Activated CD8-positive, alpha-beta T cell treated with anti-CD3 and anti-CD28 coated beads for 36 hours (primary cell): ENCODE measurements at regions not wholly inside any gene's neighbourhood (a gene's known extent, or its start where the extent isn't known, plus 50 kb on each side); places are given as distances from the start of the nearest gene placed in this dataset.

ENCODE experiments used
- ATAC-seq: fragments of 200-7000 bp; cut with Tn5 transposase; one replicate; pipeline ENCODE4 v1.10.0; 2021; ENCODE audit warnings: mild to moderate bottlenecking, moderate library complexity
- CTCF ChIA-PET: fragments of 350-600 bp; sonication (Branson Sonifier 250); formaldehyde crosslinking; loops from one replicate; lab custom pipeline; 2021; ENCODE audit warnings: antibody characterized with exemption; lab: Charles Lee
- POLR2A ChIA-PET: fragments of 350-600 bp; sonication (Branson Sonifier 250); formaldehyde crosslinking; loops from one replicate; lab custom pipeline; 2021; ENCODE audit warnings: antibody characterized with exemption; lab: Charles Lee
- DNase-seq: peaks from one replicate; pipeline ENCODE4 v3.0.0-alpha.2; 2020
- H3K27ac Mint-ChIP-seq: one replicate; pipeline ENCODE4 v1.8.0; 2021; ENCODE audit warnings: mild to moderate bottlenecking, mixed read lengths
- H3K27me3 Mint-ChIP-seq: one replicate; pipeline ENCODE4 v1.8.0; 2021; ENCODE audit warnings: mixed read lengths
- H3K36me3 Mint-ChIP-seq: one replicate; pipeline ENCODE4 v1.8.0; 2021; ENCODE audit warnings: low read depth, mixed read lengths
- H3K4me1 Mint-ChIP-seq: one replicate; pipeline ENCODE4 v1.8.0; 2021; ENCODE audit warnings: low read depth, mixed read lengths
- H3K4me3 Mint-ChIP-seq: one replicate; pipeline ENCODE4 v1.8.0; 2021; ENCODE audit warnings: mild to moderate bottlenecking, moderate library complexity, mixed read lengths
- H3K9me3 Mint-ChIP-seq: one replicate; pipeline ENCODE4 v1.8.0; 2021; ENCODE audit warnings: mixed read lengths
- intact Hi-C: fragments of 100-400 bp; cut with micrococcal nuclease; formaldehyde crosslinking; loops from one replicate; pipeline ENCODE4 v1.10.0; 2022
- TF ChIP-seq, protein P1 (sequence below): fragments of 200-600 bp; IDR thresholded peaks from one replicate; pipeline ENCODE4 v1.8.0; 2022; ENCODE audit warnings: antibody characterized with exemption, mild to moderate bottlenecking

DNA sequence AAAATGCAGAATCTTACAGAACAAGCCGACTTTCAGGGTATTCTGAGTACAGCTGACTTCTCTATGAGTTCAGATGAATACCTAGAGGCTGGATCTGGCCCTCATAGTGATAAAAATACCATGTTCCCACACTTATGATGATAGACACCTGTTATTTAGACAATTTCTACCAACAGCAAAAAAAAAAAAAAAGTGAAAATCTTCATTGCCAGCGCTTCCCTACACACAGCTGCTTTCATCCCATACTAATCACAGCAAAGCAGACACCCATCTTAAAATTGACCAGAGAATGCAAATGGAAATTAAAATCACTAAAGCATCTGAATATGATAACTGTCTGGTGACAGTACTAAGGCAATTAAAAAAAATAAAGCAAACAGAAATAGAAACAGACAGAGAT lies 132.1 kb upstream of the ADGRL3 start:
- no peak for DNase-seq
- intact Hi-C loops = no loop called here
- H3K27me3 Mint-ChIP-seq = no peaks in the 10 kb centered on the region
- H3K4me1 Mint-ChIP-seq = no peaks in the 10 kb centered on the region
- no peaks in the 10 kb centered on the region for H3K36me3 Mint-ChIP-seq
- H3K27ac Mint-ChIP-seq = no peak overlapping the region
- H3K9me3 Mint-ChIP-seq = peaks cover 5% of the 10 kb centered on the region
- H3K4me3 Mint-ChIP-seq = no peak overlapping the region
- ChIA-PET CTCF (no interaction called here), POLR2A (no interaction called here)
- no peak for ATAC-seq
- TF ChIP-seq, protein P1, sequence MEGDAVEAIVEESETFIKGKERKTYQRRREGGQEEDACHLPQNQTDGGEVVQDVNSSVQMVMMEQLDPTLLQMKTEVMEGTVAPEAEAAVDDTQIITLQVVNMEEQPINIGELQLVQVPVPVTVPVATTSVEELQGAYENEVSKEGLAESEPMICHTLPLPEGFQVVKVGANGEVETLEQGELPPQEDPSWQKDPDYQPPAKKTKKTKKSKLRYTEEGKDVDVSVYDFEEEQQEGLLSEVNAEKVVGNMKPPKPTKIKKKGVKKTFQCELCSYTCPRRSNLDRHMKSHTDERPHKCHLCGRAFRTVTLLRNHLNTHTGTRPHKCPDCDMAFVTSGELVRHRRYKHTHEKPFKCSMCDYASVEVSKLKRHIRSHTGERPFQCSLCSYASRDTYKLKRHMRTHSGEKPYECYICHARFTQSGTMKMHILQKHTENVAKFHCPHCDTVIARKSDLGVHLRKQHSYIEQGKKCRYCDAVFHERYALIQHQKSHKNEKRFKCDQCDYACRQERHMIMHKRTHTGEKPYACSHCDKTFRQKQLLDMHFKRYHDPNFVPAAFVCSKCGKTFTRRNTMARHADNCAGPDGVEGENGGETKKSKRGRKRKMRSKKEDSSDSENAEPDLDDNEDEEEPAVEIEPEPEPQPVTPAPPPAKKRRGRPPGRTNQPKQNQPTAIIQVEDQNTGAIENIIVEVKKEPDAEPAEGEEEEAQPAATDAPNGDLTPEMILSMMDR = no peak

- no peak overlapping the region for H3K27ac Mint-ChIP-seq
- CTCF ChIA-PET = no interaction called here
- no peak overlapping the region for H3K4me3 Mint-ChIP-seq
- H3K36me3 Mint-ChIP-seq = no peaks in the 10 kb centered on the region
- H3K9me3 Mint-ChIP-seq = peaks cover 5% of the 10 kb centered on the region
- H3K27me3 Mint-ChIP-seq = no peaks in the 10 kb centered on the region
- POLR2A ChIA-PET = no interaction called here
- intact Hi-C loops = no loop called here
- no peak for ATAC-seq
- H3K4me1 Mint-ChIP-seq = no peaks in the 10 kb centered on the region
- TF ChIP-seq, protein P1 = no peak
- no peak for DNase-seq
Observed at GRCh38 chr4:61068745-61069144, 131.4 kb upstream of the ADGRL3 start.

GRCh38 chr4:61070269-61070668 lies 129.9 kb upstream of the ADGRL3 start:
- TF ChIP-seq, protein P1 = no peak
- no peak overlapping the region for H3K27ac Mint-ChIP-seq
- H3K9me3 Mint-ChIP-seq = peaks cover 5% of the 10 kb centered on the region
- ATAC-seq = no peak
- intact Hi-C loops = no loop called here
- DNase-seq = no peak
- H3K4me1 Mint-ChIP-seq = no peaks in the 10 kb centered on the region
- CTCF ChIA-PET = interaction anchor here (0.6 kb wide), 1 partner anchor 1492 kb away, joined by 3 read pairs; no protein-coding TSS in a partner anchor
- POLR2A ChIA-PET = no interaction called here
- H3K4me3 Mint-ChIP-seq = no peak overlapping the region
- no peaks in the 10 kb centered on the region for H3K36me3 Mint-ChIP-seq
- H3K27me3 Mint-ChIP-seq = no peaks in the 10 kb centered on the region

DNA sequence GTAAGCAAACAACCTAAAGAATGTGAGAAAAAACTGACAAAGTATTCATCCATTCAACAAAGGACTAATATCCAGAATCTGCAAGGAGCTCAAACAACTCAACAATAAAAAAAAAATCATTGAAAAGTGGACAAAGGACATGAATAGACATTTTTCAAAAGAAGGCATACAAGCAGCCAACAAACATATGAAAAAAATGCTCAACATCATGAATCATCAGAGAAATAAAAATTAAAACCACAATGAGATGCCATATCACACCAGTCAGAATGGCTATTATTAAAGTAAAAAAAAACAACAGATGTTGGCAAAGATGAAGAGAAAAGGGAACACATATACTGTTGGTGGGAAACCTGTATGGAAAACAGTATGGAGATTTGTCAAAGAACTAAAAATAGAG lies 120.7 kb upstream of the ADGRL3 start:
- DNase-seq = no peak
- ChIA-PET POLR2A (no interaction called here), CTCF (no interaction called here)

DNA sequence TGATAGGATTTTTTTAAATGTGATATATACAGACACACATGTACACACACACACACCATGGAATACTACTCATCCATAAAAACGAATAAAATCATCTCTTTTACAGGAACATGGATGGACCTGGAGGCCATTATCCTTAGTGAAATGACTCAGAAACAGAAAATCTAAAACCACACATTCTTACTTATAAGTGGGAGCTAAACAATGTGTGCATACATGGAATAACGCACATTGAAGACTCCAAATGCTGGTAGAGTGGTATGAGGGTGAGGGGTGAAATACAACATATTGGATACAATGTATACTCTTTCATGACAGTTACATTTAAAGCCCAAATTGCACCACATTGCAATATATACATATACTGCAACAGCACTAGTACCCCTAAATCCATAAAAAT lies 120.2 kb upstream of the ADGRL3 start:
- Mint-ChIP-seq H3K27ac (no peak overlapping the region), H3K36me3 (no peaks in the 10 kb centered on the region), H3K4me3 (no peak overlapping the region), H3K4me1 (no peaks in the 10 kb centered on the region), H3K9me3 (peaks cover 8% of the 10 kb centered on the region), H3K27me3 (no peaks in the 10 kb centered on the region)
- no peak for DNase-seq
- no peak for ATAC-seq
- ChIA-PET POLR2A (interaction anchor here (0.7 kb wide), 1 partner anchor 36 kb away, joined by 4 read pairs; no protein-coding TSS in a partner anchor), CTCF (no interaction called here)
- TF ChIP-seq, protein P1 = no peak
- intact Hi-C loops = no loop called here

More for the DNA sequence above, 120.7 kb upstream of the ADGRL3 start:
- Mint-ChIP-seq H3K27ac (no peak overlapping the region), H3K4me1 (no peaks in the 10 kb centered on the region), H3K4me3 (no peak overlapping the region), H3K9me3 (peaks cover 8% of the 10 kb centered on the region), H3K36me3 (no peaks in the 10 kb centered on the region), H3K27me3 (no peaks in the 10 kb centered on the region)
- intact Hi-C loops = no loop called here
- ATAC-seq = no peak
- TF ChIP-seq, protein P1 = no peak
